Activated naive CD8-positive, alpha-beta T cell treated with anti-CD3 and anti-CD28 coated beads, Interleukin-2, amount 50 U/mL, for 24 hours (primary cell): ENCODE measurements at regions not wholly inside any gene's neighbourhood (a gene's known extent, or its start where the extent isn't known, plus 50 kb on each side); places are given as distances from the start of the nearest gene placed in this dataset.
A peak's percentile ranks its signal among the peaks of the same experiment; 100 is the strongest.

Experiments
- ATAC-seq: fragments of 150-1000 bp; cut with Tn5 transposase; one replicate; pipeline ENCODE4 v1.10.0; 2021
- DNase-seq: peaks from one replicate; pipeline ENCODE4 v3.0.0; 2021
- H3K27ac Mint-ChIP-seq: one replicate; pipeline ENCODE4 v1.8.0; 2021; ENCODE audit warnings: mild to moderate bottlenecking, mixed read lengths
- H3K27me3 Mint-ChIP-seq: one replicate; pipeline ENCODE4 v1.8.0; 2021; ENCODE audit warnings: mixed read lengths
- H3K36me3 Mint-ChIP-seq: one replicate; pipeline ENCODE4 v1.8.0; 2021; ENCODE audit warnings: low read depth, mixed read lengths
- H3K4me1 Mint-ChIP-seq: one replicate; pipeline ENCODE4 v1.8.0; 2021; ENCODE audit warnings: mixed read lengths
- H3K4me3 Mint-ChIP-seq: one replicate; pipeline ENCODE4 v1.8.0; 2021; ENCODE audit warnings: mild to moderate bottlenecking, moderate library complexity, mixed read lengths
- H3K9me3 Mint-ChIP-seq: one replicate; pipeline ENCODE4 v1.8.0; 2021; ENCODE audit warnings: mixed read lengths

DNA sequence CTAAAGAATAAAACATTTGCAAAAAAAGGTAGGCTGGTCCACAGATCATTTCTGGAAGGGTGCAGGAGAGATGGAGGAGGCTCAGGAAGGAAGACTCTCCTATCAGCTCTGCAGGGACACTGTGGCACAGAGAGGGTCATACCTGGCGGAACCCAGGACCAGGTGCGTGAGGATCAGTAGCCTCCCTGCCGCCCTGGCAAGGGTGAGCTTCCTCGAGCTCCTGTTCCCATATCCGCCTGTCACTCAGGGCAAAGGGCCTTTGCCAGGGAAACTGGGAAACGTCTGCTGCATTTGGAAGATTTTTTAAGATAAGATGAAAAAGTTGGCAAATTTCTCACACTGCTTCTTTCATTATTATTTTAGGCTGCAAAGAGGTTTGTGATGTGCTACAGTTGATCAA is 112.1 kb upstream of the TIAM1 start:
- no peak overlapping the region for H3K27ac Mint-ChIP-seq
- no peaks in the 10 kb centered on the region for H3K36me3 Mint-ChIP-seq
- no peak overlapping the region for H3K4me3 Mint-ChIP-seq
- no peak for DNase-seq
- H3K4me1 Mint-ChIP-seq, result peaks cover 7% of the 10 kb centered on the region
- peaks cover 4% of the 10 kb centered on the region for H3K9me3 Mint-ChIP-seq
- H3K27me3 Mint-ChIP-seq, result no peaks in the 10 kb centered on the region
- ATAC-seq, result no peak

DNA sequence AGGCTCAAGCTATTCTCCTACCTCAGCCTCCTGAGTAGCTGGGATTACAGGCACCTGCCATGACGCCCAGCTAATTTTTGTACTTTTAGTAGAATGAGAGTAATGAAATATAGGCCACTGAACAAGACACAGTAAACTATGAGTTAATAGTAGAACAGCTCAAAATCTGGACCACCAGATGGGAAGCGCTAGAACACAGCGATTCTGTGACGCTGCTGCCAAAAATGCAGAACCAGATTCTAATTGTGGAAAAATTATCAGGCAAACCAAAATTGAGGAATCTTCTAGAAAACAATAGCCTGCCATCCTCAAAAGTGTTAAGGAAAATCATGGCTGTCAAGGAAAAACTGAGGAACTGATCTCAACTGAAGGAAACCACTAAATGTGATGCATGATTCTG is 111.4 kb upstream of the TIAM1 start:
- Mint-ChIP-seq H3K4me1 (peaks cover 2% of the 10 kb centered on the region), H3K36me3 (no peaks in the 10 kb centered on the region), H3K27ac (no peak overlapping the region), H3K9me3 (peaks cover 4% of the 10 kb centered on the region), H3K27me3 (no peaks in the 10 kb centered on the region), H3K4me3 (no peak overlapping the region)
- ATAC-seq (no peak), DNase-seq (no peak)

GRCh38 chr21:31450980-31451379 is 106.9 kb upstream of the TIAM1 start:
- Mint-ChIP-seq H3K27ac (no peak overlapping the region), H3K4me1 (peaks cover 16% of the 10 kb centered on the region), H3K27me3 (no peaks in the 10 kb centered on the region), H3K4me3 (no peak overlapping the region), H3K36me3 (no peaks in the 10 kb centered on the region), H3K9me3 (peaks cover 4% of the 10 kb centered on the region)
- no peak for DNase-seq
- no peak for ATAC-seq

- Mint-ChIP-seq H3K27me3 (no peaks in the 10 kb centered on the region), H3K4me1 (peaks cover 23% of the 10 kb centered on the region), H3K9me3 (peaks cover 4% of the 10 kb centered on the region), H3K4me3 (no peak overlapping the region), H3K36me3 (no peaks in the 10 kb centered on the region), H3K27ac (no peak overlapping the region)
- DNase-seq (no peak), ATAC-seq (no peak)
These were observed 106.0 kb upstream of the TIAM1 start for GRCh38 chr21:31449921-31450535.

DNA sequence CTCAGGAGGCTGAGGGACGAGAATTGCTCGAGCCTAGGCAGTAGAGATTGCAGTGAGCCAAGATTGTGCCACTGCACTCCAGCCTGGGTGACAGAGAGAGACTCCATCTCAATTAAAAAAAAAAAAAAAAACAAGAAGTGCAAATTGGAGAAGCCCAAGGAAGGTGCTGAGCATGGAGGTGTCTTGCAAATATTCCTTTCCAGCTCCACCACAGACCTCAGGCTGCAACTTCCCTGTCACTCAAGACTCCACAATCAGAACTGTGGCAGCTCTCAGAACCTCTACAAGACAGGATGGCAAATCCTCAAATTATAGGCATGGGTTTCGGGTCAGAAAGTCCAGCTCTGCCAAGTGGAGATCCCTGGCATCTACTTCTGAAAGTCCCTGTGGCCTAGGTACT is 104.4 kb upstream of the TIAM1 start:
- Mint-ChIP-seq H3K36me3 (no peaks in the 10 kb centered on the region), H3K4me3 (no peak overlapping the region), H3K27me3 (no peaks in the 10 kb centered on the region), H3K9me3 (peaks cover 4% of the 10 kb centered on the region), H3K27ac (no peak overlapping the region), H3K4me1 (peaks cover 38% of the 10 kb centered on the region)
- DNase-seq, result no peak
- ATAC-seq, result no peak

- H3K27ac Mint-ChIP-seq, result no peak overlapping the region
- H3K9me3 Mint-ChIP-seq, result no peaks in the 10 kb centered on the region
- H3K4me3 Mint-ChIP-seq, result no peak overlapping the region
- DNase-seq (no peak), ATAC-seq (no peak)
- H3K36me3 Mint-ChIP-seq, result no peaks in the 10 kb centered on the region
- H3K27me3 Mint-ChIP-seq, result no peaks in the 10 kb centered on the region
- H3K4me1 Mint-ChIP-seq, result peaks cover 44% of the 10 kb centered on the region
These were observed 103.4 kb upstream of the TIAM1 start for GRCh38 chr21:31447505-31447904.

- DNase-seq, result peak; percentile 25
- H3K27ac Mint-ChIP-seq, result peak overlapping the region; percentile 21
- no peaks in the 10 kb centered on the region for H3K36me3 Mint-ChIP-seq
- peak overlapping the region; percentile 4 for H3K4me3 Mint-ChIP-seq
- no peaks in the 10 kb centered on the region for H3K27me3 Mint-ChIP-seq
- ATAC-seq, result peak; percentile 75
- H3K4me1 Mint-ChIP-seq, result peaks cover 44% of the 10 kb centered on the region
- H3K9me3 Mint-ChIP-seq, result peaks cover 3% of the 10 kb centered on the region
These were observed 102.3 kb upstream of the TIAM1 start for GRCh38 chr21:31446226-31446855.

DNA sequence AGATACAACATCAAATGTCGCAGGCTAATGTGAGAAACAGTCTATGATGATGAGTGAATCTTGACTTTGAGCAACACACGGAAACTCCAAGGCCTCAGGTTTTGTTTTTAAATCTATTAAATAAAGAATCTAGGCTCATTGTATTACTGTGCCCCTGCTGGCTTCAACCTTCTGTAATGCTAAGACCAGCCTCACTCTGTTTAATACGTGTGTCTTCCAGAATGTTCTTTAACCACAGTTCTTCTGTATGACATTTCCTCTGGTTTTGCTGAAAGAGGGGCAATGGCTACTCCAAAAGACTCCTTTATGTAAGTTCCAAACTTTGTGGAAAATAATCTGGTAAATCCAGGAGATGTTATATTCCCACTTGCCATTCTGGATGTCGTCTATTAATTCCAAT is 101.1 kb upstream of the TIAM1 start:
- DNase-seq (no peak), ATAC-seq (no peak)
- H3K36me3 Mint-ChIP-seq, result peaks cover 4% of the 10 kb centered on the region
- peaks cover 11% of the 10 kb centered on the region for H3K9me3 Mint-ChIP-seq
- H3K27me3 Mint-ChIP-seq, result no peaks in the 10 kb centered on the region
- H3K4me3 Mint-ChIP-seq, result no peak overlapping the region
- H3K27ac Mint-ChIP-seq, result peak overlapping the region; percentile 12
- peaks cover 44% of the 10 kb centered on the region for H3K4me1 Mint-ChIP-seq

GRCh38 chr21:31443736-31444521 is 99.9 kb upstream of the TIAM1 start:
- peaks cover 6% of the 10 kb centered on the region for H3K36me3 Mint-ChIP-seq
- DNase-seq (peak; percentile 9), ATAC-seq (no peak)
- peaks cover 44% of the 10 kb centered on the region for H3K4me1 Mint-ChIP-seq
- H3K27me3 Mint-ChIP-seq, result no peaks in the 10 kb centered on the region
- peaks cover 20% of the 10 kb centered on the region for H3K9me3 Mint-ChIP-seq
- no peak overlapping the region for H3K4me3 Mint-ChIP-seq
- H3K27ac Mint-ChIP-seq, result no peak overlapping the region

GRCh38 chr21:31442339-31442738 is 98.3 kb upstream of the TIAM1 start:
- peaks cover 40% of the 10 kb centered on the region for H3K4me1 Mint-ChIP-seq
- H3K36me3 Mint-ChIP-seq, result peaks cover 6% of the 10 kb centered on the region
- peaks cover 20% of the 10 kb centered on the region for H3K9me3 Mint-ChIP-seq
- no peak overlapping the region for H3K4me3 Mint-ChIP-seq
- no peak overlapping the region for H3K27ac Mint-ChIP-seq
- ATAC-seq (no peak), DNase-seq (no peak)
- H3K27me3 Mint-ChIP-seq, result no peaks in the 10 kb centered on the region

GRCh38 chr21:31429506-31429905 is 85.4 kb upstream of the TIAM1 start:
- DNase-seq, result no peak
- no peak overlapping the region for H3K4me3 Mint-ChIP-seq
- peaks cover 4% of the 10 kb centered on the region for H3K9me3 Mint-ChIP-seq
- H3K4me1 Mint-ChIP-seq, result peaks cover 14% of the 10 kb centered on the region
- H3K36me3 Mint-ChIP-seq, result peaks cover 3% of the 10 kb centered on the region
- no peaks in the 10 kb centered on the region for H3K27me3 Mint-ChIP-seq
- no peak for ATAC-seq
- no peak overlapping the region for H3K27ac Mint-ChIP-seq

- H3K4me1 Mint-ChIP-seq, result peaks cover 14% of the 10 kb centered on the region
- peak; percentile 92 for ATAC-seq
- no peaks in the 10 kb centered on the region for H3K9me3 Mint-ChIP-seq
- H3K27me3 Mint-ChIP-seq, result no peaks in the 10 kb centered on the region
- peak overlapping the region; percentile 66 for H3K27ac Mint-ChIP-seq
- peaks cover 3% of the 10 kb centered on the region for H3K36me3 Mint-ChIP-seq
- H3K4me3 Mint-ChIP-seq, result peak overlapping the region; percentile 37
- DNase-seq, result no peak
These were observed 82.3 kb upstream of the TIAM1 start for GRCh38 chr21:31426235-31426797.

GRCh38 chr21:31425138-31425537 is 81.1 kb upstream of the TIAM1 start:
- H3K27ac Mint-ChIP-seq, result no peak overlapping the region
- H3K4me1 Mint-ChIP-seq, result peaks cover 14% of the 10 kb centered on the region
- no peaks in the 10 kb centered on the region for H3K9me3 Mint-ChIP-seq
- H3K36me3 Mint-ChIP-seq, result peaks cover 3% of the 10 kb centered on the region
- no peak for DNase-seq
- H3K27me3 Mint-ChIP-seq, result no peaks in the 10 kb centered on the region
- ATAC-seq, result no peak
- no peak overlapping the region for H3K4me3 Mint-ChIP-seq

GRCh38 chr21:31424058-31424457 is 80.0 kb upstream of the TIAM1 start:
- no peaks in the 10 kb centered on the region for H3K27me3 Mint-ChIP-seq

GRCh38 chr21:31420988-31421387 is 76.9 kb upstream of the TIAM1 start:
- H3K27me3 Mint-ChIP-seq, result no peaks in the 10 kb centered on the region
- DNase-seq (no peak), ATAC-seq (no peak)
- no peak overlapping the region for H3K27ac Mint-ChIP-seq
- peaks cover 7% of the 10 kb centered on the region for H3K36me3 Mint-ChIP-seq
- H3K9me3 Mint-ChIP-seq, result peaks cover 8% of the 10 kb centered on the region
- peaks cover 7% of the 10 kb centered on the region for H3K4me1 Mint-ChIP-seq
- H3K4me3 Mint-ChIP-seq, result no peak overlapping the region

More at GRCh38 chr21:31424058-31424457, 80.0 kb upstream of the TIAM1 start:
- Mint-ChIP-seq H3K9me3 (no peaks in the 10 kb centered on the region), H3K4me1 (peaks cover 14% of the 10 kb centered on the region), H3K36me3 (no peaks in the 10 kb centered on the region), H3K4me3 (no peak overlapping the region), H3K27ac (no peak overlapping the region)
- DNase-seq (no peak), ATAC-seq (no peak)
